Kidney epithelial cell (primary cell): ENCODE measurements at regions not wholly inside any gene's neighbourhood (a gene's known extent, or its start where the extent isn't known, plus 50 kb on each side); places are given as distances from the start of the nearest gene placed in this dataset.
A peak's percentile ranks its signal among the peaks of the same experiment; 100 is the strongest.

Experiments
- DNase-seq: peaks from one replicate; pipeline ENCODE4 v3.0.0-alpha.2; 2010; ENCODE audit warnings: low read depth
- H3K27me3 ChIP-seq: 2 replicates; pipeline ENCODE4 v1.6.0; 2011; ENCODE audit warnings: low read length; ENCODE audit not compliant: control insufficient read depth, insufficient read depth
- H3K36me3 ChIP-seq: 2 replicates; pipeline ENCODE4 v1.5.1; 2011; ENCODE audit warnings: low read length; ENCODE audit not compliant: control insufficient read depth, insufficient read depth
- H3K4me3 ChIP-seq: 2 replicates; pipeline ENCODE4 v1.5.1; 2011; ENCODE audit warnings: low read depth, mild to moderate bottlenecking, control low read depth, low read length
- CTCF ChIP-seq: IDR thresholded peaks from 2 replicates; pipeline ENCODE4 v1.5.1; 2011; ENCODE audit warnings: mild to moderate bottlenecking, moderate library complexity, low read length, control low read depth, inconsistent platforms; ENCODE audit not compliant: insufficient read depth, poor library complexity, severe bottlenecking

DNA sequence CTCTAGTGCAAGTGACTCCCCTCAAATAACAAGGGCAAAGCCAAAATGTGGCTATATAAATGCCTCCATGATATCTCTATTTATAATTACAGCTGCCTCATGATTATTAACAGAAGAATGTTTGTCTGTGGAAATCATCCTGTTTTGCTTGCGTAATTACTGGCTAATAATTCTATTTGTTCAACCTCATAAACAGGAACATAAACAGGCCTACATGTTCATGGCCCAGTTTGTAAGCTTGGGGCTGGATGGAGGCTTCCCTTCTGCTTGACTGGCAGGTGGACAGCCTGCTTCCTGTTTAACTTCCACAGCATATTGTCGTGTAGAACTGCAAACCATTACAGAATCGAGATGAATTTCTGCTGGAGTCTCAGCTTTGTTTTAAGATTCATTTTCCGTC is 766.0 kb upstream of the MAP3K7 start:
- Histone ChIP-seq H3K4me3 (no peak overlapping the region), H3K27me3 (no peaks in the 10 kb centered on the region), H3K36me3 (no peaks in the 10 kb centered on the region)
- DNase-seq = no peak
- no peak for TF ChIP-seq CTCF

DNA sequence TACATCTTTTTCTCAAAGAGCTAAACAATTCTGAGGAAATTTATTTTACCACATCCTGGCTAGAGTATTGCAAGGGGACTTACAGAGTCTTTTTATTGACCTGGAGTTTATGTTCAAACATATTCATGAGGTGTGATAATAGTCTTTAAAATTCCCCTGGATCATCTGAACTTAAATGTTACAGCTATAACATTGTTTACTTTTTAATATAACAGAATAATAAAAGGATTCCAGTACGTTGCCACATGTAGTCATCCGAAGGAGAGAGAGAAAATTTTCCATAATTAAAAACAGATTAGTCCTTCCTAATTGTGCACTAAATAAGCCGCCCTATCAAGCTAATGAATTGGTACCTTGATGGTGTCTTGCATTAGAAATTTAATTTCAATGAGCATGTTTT is 765.4 kb upstream of the MAP3K7 start:
- no peak for TF ChIP-seq CTCF
- H3K36me3 ChIP-seq = no peaks in the 10 kb centered on the region

GRCh38 chr6:91350146-91350908 is 763.5 kb upstream of the MAP3K7 start:
- H3K36me3 ChIP-seq = no peaks in the 10 kb centered on the region
- no peak for DNase-seq
- no peak for TF ChIP-seq CTCF
- H3K4me3 ChIP-seq = no peak overlapping the region
- no peaks in the 10 kb centered on the region for H3K27me3 ChIP-seq

More for the DNA sequence above, 765.4 kb upstream of the MAP3K7 start:
- Histone ChIP-seq H3K4me3 (no peak overlapping the region), H3K27me3 (no peaks in the 10 kb centered on the region)
- no peak for DNase-seq

DNA sequence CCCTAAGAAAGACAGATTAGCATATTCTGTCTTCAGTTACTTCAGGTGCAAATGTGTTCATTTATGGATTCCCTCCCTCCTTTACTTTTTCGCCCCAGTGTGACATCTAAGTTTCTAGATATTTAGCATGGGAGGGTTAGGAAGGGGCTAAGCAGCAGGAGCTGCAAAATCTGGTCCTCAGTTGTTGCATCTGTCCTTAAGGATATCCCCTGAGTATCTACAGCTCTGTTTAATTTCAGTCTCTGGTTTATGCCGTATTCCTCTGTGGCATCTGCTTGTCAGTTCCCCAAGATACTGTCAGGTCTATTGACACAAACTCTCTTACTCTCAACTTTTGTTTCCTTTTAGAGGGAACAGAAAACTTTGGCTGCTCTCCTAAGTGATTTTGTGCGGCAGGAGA is 754.6 kb upstream of the MAP3K7 start:
- DNase-seq = no peak
- Histone ChIP-seq H3K4me3 (no peak overlapping the region), H3K27me3 (no peaks in the 10 kb centered on the region), H3K36me3 (no peaks in the 10 kb centered on the region)
- TF ChIP-seq CTCF = no peak

DNA sequence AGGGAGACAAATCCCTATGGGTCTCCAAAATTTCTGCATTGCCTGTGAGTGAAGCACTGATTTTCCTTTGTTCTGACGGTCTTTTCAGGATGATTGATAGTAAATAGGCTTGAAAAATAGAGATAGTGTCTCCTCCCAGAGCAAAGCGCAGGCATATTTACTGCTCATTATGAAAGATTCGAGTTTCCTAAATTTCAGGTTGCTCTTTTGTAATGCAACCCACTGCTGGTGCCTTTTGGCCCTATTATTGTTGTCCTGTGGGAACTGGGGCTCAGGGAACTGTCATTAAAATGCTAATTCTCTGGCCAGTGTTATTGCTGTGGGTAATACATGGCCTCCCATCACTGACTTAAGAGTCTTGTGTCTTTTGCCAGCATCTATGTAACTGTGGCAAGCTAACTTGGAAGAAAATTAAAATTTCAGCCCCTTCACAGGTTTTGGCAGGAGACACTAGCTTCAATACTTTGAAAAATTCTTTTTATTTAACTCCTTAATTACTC is 754.1 kb upstream of the MAP3K7 start:
- TF ChIP-seq CTCF = no peak
- Histone ChIP-seq H3K27me3 (no peaks in the 10 kb centered on the region), H3K36me3 (no peaks in the 10 kb centered on the region), H3K4me3 (no peak overlapping the region)
- DNase-seq = no peak

- H3K4me3 ChIP-seq = no peak overlapping the region
- DNase-seq = no peak
- peak; percentile 2 for TF ChIP-seq CTCF
- H3K27me3 ChIP-seq = no peaks in the 10 kb centered on the region
- H3K36me3 ChIP-seq = no peaks in the 10 kb centered on the region
Measured at GRCh38 chr6:91337967-91338366, 751.1 kb upstream of the MAP3K7 start.
